B cell (primary cell): ENCODE measurements at regions not wholly inside any gene's neighbourhood (a gene's known extent, or its start where the extent isn't known, plus 50 kb on each side); places are given as distances from the start of the nearest gene placed in this dataset.

ENCODE experiments used
- ATAC-seq: fragments of 200-7000 bp; cut with Tn5 transposase; one replicate; pipeline ENCODE4 v1.10.0; 2021; ENCODE audit warnings: low read depth, mild to moderate bottlenecking, moderate number of reproducible peaks, moderate library complexity
- CTCF ChIA-PET: fragments of 350-600 bp; sonication (Branson Sonifier 250); formaldehyde crosslinking; loops from one replicate; lab custom pipeline; 2021; ENCODE audit warnings: antibody characterized with exemption, inconsistent platforms; lab: Charles Lee
- POLR2A ChIA-PET: fragments of 350-600 bp; sonication (Branson Sonifier 250); formaldehyde crosslinking; loops from one replicate; lab custom pipeline; 2021; ENCODE audit warnings: antibody characterized with exemption; lab: Charles Lee
- DNase-seq: peaks from one replicate; pipeline ENCODE4 v3.0.0; 2013
- H2AFZ ChIP-seq: 2 replicates; pipeline ENCODE4 v1.6.1; 2012; ENCODE audit warnings: mild to moderate bottlenecking, low read depth, low read length; ENCODE audit not compliant: insufficient read depth, poor library complexity, severe bottlenecking
- H3K27ac ChIP-seq, 2 donors: 1 replicate in 1 of 2; 2 replicates in 1 of 2; pipeline ENCODE4 v1.5.1; 2012 to 2013; ENCODE audit warnings: low read length in 2 of 2, mild to moderate bottlenecking in 2 of 2, moderate library complexity in 1 of 2
- H3K27me3 ChIP-seq, 4 experiments: fragments of 200-600 bp in 1 of 4; sonication (generic) in 1 of 4; replicated peaks in 1 of 4; 1 replicate in 2 of 4; 2 replicates in 2 of 4; pipeline versions ENCODE4 v1.6.1 to v1.7.0; 2013 to 2016; ENCODE audit warnings: low read length in 3 of 4, mild to moderate bottlenecking in 2 of 4, mixed read lengths in 1 of 4, moderate library complexity in 1 of 4; ENCODE audit not compliant: insufficient read depth in 4 of 4, control insufficient read depth in 3 of 4; ENCODE audit errors: control extremely low read depth in 1 of 4
- H3K36me3 ChIP-seq, 2 experiments: replicated peaks in 1 of 2; 1 replicate in 1 of 2; 2 replicates in 1 of 2; pipeline versions ENCODE4 v1.6.1 to v1.7.1; 2013; ENCODE audit warnings: low read length in 1 of 2; ENCODE audit not compliant: insufficient read depth in 2 of 2, control insufficient read depth in 1 of 2; ENCODE audit errors: control extremely low read depth in 1 of 2, extremely low read depth in 1 of 2
- H3K4me1 ChIP-seq, 2 donors: fragments of 200-600 bp in 1 of 2; sonication (generic) in 1 of 2; 1 replicate in 1 of 2; 2 replicates in 1 of 2; pipeline versions ENCODE4 v1.5.1 to v1.6.1; 2013 to 2017; ENCODE audit warnings: low read length in 2 of 2; ENCODE audit not compliant: control insufficient read depth in 2 of 2, insufficient read depth in 2 of 2
- H3K4me2 ChIP-seq: replicated peaks from 2 replicates; pipeline ENCODE3; 2012; ENCODE audit warnings: mild to moderate bottlenecking, low read depth, low read length; ENCODE audit not compliant: poor library complexity, severe bottlenecking
- H3K4me3 ChIP-seq, 5 experiments: fragments of 200-600 bp in 1 of 5; sonication (generic) in 1 of 5; 1 replicate in 3 of 5; 2 replicates in 2 of 5; pipeline versions ENCODE4 v1.5.1 to v1.7.0; 2011 to 2016; ENCODE audit warnings: low read length in 4 of 5, mild to moderate bottlenecking in 4 of 5, low read depth in 2 of 5, control low read depth in 1 of 5, moderate library complexity in 1 of 5; ENCODE audit not compliant: insufficient read depth in 1 of 5; ENCODE audit errors: control extremely low read depth in 1 of 5, extremely low read depth in 1 of 5
- H3K79me2 ChIP-seq: fragments of 200-600 bp; sonication (generic); one replicate; pipeline ENCODE4 v1.6.0; 2016; ENCODE audit warnings: low read length; ENCODE audit not compliant: control insufficient read depth, insufficient read depth
- H3K9ac ChIP-seq: fragments of 200-600 bp; sonication (generic); 2 replicates; pipeline ENCODE4 v1.6.1; 2017; ENCODE audit warnings: mild to moderate bottlenecking, low read length, moderate library complexity
- H3K9me3 ChIP-seq, 3 donors: one replicate each; pipeline versions ENCODE4 v1.6.1 to v1.7.1; 2013; ENCODE audit warnings: low read length in 2 of 3; ENCODE audit not compliant: control insufficient read depth in 2 of 3, insufficient read depth in 1 of 3; ENCODE audit errors: control extremely low read depth in 1 of 3
- H4K20me1 ChIP-seq: 2 replicates; pipeline ENCODE4 v1.6.0; 2012; ENCODE audit warnings: mild to moderate bottlenecking, low read length; ENCODE audit not compliant: insufficient read depth, control insufficient read depth, poor library complexity, severe bottlenecking
- H3K27ac Mint-ChIP-seq: one replicate; pipeline ENCODE4 v1.8.0; 2021; ENCODE audit warnings: mixed read lengths
- H3K27me3 Mint-ChIP-seq: one replicate; pipeline ENCODE4 v1.8.0; 2021; ENCODE audit warnings: mixed read lengths
- H3K4me1 Mint-ChIP-seq: one replicate; pipeline ENCODE4 v1.8.0; 2021; ENCODE audit warnings: mixed read lengths
- H3K4me3 Mint-ChIP-seq: one replicate; pipeline ENCODE4 v1.8.0; 2021; ENCODE audit warnings: mixed read lengths
- H3K9me3 Mint-ChIP-seq: one replicate; pipeline ENCODE4 v1.8.0; 2022; ENCODE audit warnings: mixed read lengths; ENCODE audit not compliant: insufficient read depth
- CTCF ChIP-seq: fragments of 200-600 bp; IDR thresholded peaks from one replicate; pipeline ENCODE4 v1.8.0; 2022; ENCODE audit warnings: antibody characterized with exemption, mild to moderate bottlenecking
- EZH2 ChIP-seq: IDR thresholded peaks from 2 replicates; pipeline ENCODE4 v1.6.1; 2012; ENCODE audit warnings: borderline replicate concordance, low read depth, mild to moderate bottlenecking, moderate library complexity, low read length; ENCODE audit not compliant: insufficient read depth, poor library complexity, severe bottlenecking
- WGBS: methylation state at CpG from one replicate; pipeline ENCODE4 v1.1.5; 2013; ENCODE audit warnings: missing lambda C conversion rate; ENCODE audit not compliant: insufficient coverage; 5-methylcytosine and 5-hydroxymethylcytosine counted together
- intact Hi-C: fragments of 100-400 bp; cut with micrococcal nuclease; formaldehyde crosslinking; loops from one replicate; pipeline ENCODE4 v1.10.0; 2022

GRCh38 chr13:111418101-111418500 lies 97.7 kb downstream of the TEX29 start:
- intact Hi-C loops, result no loop called here
- Histone ChIP-seq H3K27ac (no peak overlapping the region), H2AFZ (no peak overlapping the region), H3K4me3 (no peak overlapping the region), H3K9me3 (no peaks in the 10 kb centered on the region), H3K79me2 (no peaks in the 10 kb centered on the region), H3K9ac (no peak overlapping the region), H3K4me2 (no peak overlapping the region), H4K20me1 (no peaks in the 10 kb centered on the region), H3K4me1 (no peaks in the 10 kb centered on the region), H3K27me3 (peaks cover 0 to 5% (median 0%) of the 10 kb centered on the region in 4 experiments), H3K36me3 (no peaks in the 10 kb centered on the region)
- DNase-seq (no peak), ATAC-seq (no peak)
- WGBS, result 93% methylated on average over 6 of the region's 6 CpGs
- H3K4me1 Mint-ChIP-seq, result no peaks in the 10 kb centered on the region
- peaks cover 14% of the 10 kb centered on the region for H3K27me3 Mint-ChIP-seq
- no peak overlapping the region for H3K4me3 Mint-ChIP-seq
- TF ChIP-seq EZH2, result no peak
- no peak for TF ChIP-seq CTCF
- no peak overlapping the region for H3K27ac Mint-ChIP-seq
- ChIA-PET CTCF (no interaction called here), POLR2A (no interaction called here)
- no peaks in the 10 kb centered on the region for H3K9me3 Mint-ChIP-seq

GRCh38 chr13:111420113-111420876 lies 99.9 kb downstream of the TEX29 start:
- WGBS, result 88% methylated on average over 20 of the region's 20 CpGs
- no peaks in the 10 kb centered on the region for H3K36me3 ChIP-seq
- Mint-ChIP-seq H3K27ac (no peak overlapping the region), H3K9me3 (no peaks in the 10 kb centered on the region), H3K4me1 (no peaks in the 10 kb centered on the region), H3K4me3 (no peak overlapping the region), H3K27me3 (no peaks in the 10 kb centered on the region)
- no peak overlapping the region for H2AFZ ChIP-seq
- no peaks in the 10 kb centered on the region for H4K20me1 ChIP-seq
- intact Hi-C loops, result no loop called here
- H3K27me3 ChIP-seq, result no peaks in the 10 kb centered on the region
- ChIA-PET CTCF (no interaction called here), POLR2A (no interaction called here)
- H3K4me1 ChIP-seq, result no peaks in the 10 kb centered on the region
- H3K4me2 ChIP-seq, result no peak overlapping the region
- peaks cover 0 to 4% (median 0%) of the 10 kb centered on the region in 3 donors for H3K9me3 ChIP-seq
- no peak overlapping the region for H3K4me3 ChIP-seq
- H3K79me2 ChIP-seq, result no peaks in the 10 kb centered on the region
- DNase-seq (no peak), ATAC-seq (no peak)
- H3K9ac ChIP-seq, result no peak overlapping the region
- TF ChIP-seq EZH2 (no peak), CTCF (no peak)
- H3K27ac ChIP-seq, result no peak overlapping the region
